H9 (cell line): ENCODE measurements at regions not wholly inside any gene's neighbourhood (a gene's known extent, or its start where the extent isn't known, plus 50 kb on each side); places are given as distances from the start of the nearest gene placed in this dataset.

ENCODE experiments used
- DNase-seq: peaks from one replicate; pipeline ENCODE4 v3.0.0-alpha.2; 2017
- H2AFZ ChIP-seq: one replicate; pipeline ENCODE4 v1.6.1; 2013; ENCODE audit warnings: mild to moderate bottlenecking, low read length, control low read depth, moderate library complexity
- H2AK5ac ChIP-seq: 2 replicates; pipeline ENCODE4 v1.6.1; 2013; ENCODE audit warnings: low read length, control low read depth, mixed read lengths; ENCODE audit not compliant: insufficient read length
- H2BK120ac ChIP-seq: one replicate; pipeline ENCODE4 v1.6.1; 2013; ENCODE audit warnings: low read depth, mild to moderate bottlenecking, low read length, control low read depth, inconsistent platforms; ENCODE audit not compliant: poor library complexity, severe bottlenecking
- H2BK12ac ChIP-seq: 2 replicates; pipeline ENCODE4 v1.6.1; 2013; ENCODE audit warnings: low read length, control low read depth, mixed read lengths, low read depth; ENCODE audit not compliant: insufficient read length
- H2BK15ac ChIP-seq: 2 replicates; pipeline ENCODE4 v1.6.1; 2013; ENCODE audit warnings: low read depth, low read length, control low read depth
- H2BK20ac ChIP-seq: one replicate; pipeline ENCODE4 v1.6.1; 2013; ENCODE audit warnings: low read depth, mild to moderate bottlenecking, low read length, control low read depth, inconsistent platforms; ENCODE audit not compliant: poor library complexity, severe bottlenecking
- H2BK5ac ChIP-seq: 2 replicates; pipeline ENCODE4 v1.6.1; 2013; ENCODE audit warnings: low read length, control low read depth, mixed read lengths; ENCODE audit not compliant: insufficient read length
- H3K14ac ChIP-seq: 2 replicates; pipeline ENCODE4 v1.6.1; 2013; ENCODE audit warnings: low read length, control low read depth; ENCODE audit not compliant: insufficient read depth
- H3K18ac ChIP-seq: 2 replicates; pipeline ENCODE4 v1.6.1; 2013; ENCODE audit warnings: low read depth, mild to moderate bottlenecking, mixed read lengths, low read length, control low read depth; ENCODE audit not compliant: insufficient read length
- H3K23ac ChIP-seq: 2 replicates; pipeline ENCODE4 v1.6.1; 2013; ENCODE audit warnings: low read length, control low read depth, mixed read lengths, low read depth; ENCODE audit not compliant: insufficient read length
- H3K23me2 ChIP-seq: 2 replicates; pipeline ENCODE4 v1.6.1; 2013; ENCODE audit warnings: low read depth, mild to moderate bottlenecking, mixed read lengths, low read length, control low read depth; ENCODE audit not compliant: insufficient read length, poor library complexity, severe bottlenecking
- H3K27ac ChIP-seq: 2 replicates; pipeline ENCODE4 v1.5.1; 2013; ENCODE audit warnings: low read length, control low read depth, mixed read lengths, low read depth; ENCODE audit not compliant: insufficient read length
- H3K27me3 ChIP-seq: 2 replicates; pipeline ENCODE4 v1.6.1; 2013; ENCODE audit warnings: low read length, control low read depth, inconsistent platforms; ENCODE audit not compliant: insufficient read depth
- H3K4ac ChIP-seq: 2 replicates; pipeline ENCODE4 v1.6.1; 2013; ENCODE audit warnings: low read depth, mild to moderate bottlenecking, control low read depth, inconsistent platforms, low read length, moderate library complexity
- H3K4me1 ChIP-seq: 2 replicates; pipeline ENCODE4 v1.6.1; 2013; ENCODE audit warnings: low read length, control low read depth, inconsistent platforms; ENCODE audit not compliant: insufficient read depth
- H3K4me2 ChIP-seq: 2 replicates; pipeline ENCODE4 v1.6.1; 2013; ENCODE audit warnings: low read length, control low read depth, mixed read lengths; ENCODE audit not compliant: insufficient read length, insufficient read depth
- H3K56ac ChIP-seq: 2 replicates; pipeline ENCODE4 v1.6.1; 2013; ENCODE audit warnings: low read depth, mild to moderate bottlenecking, mixed read lengths, low read length, control low read depth; ENCODE audit not compliant: insufficient read length
- H3K79me1 ChIP-seq: 2 replicates; pipeline ENCODE4 v1.6.1; 2013; ENCODE audit warnings: low read depth, mild to moderate bottlenecking, moderate library complexity, low read length, control low read depth, inconsistent platforms; ENCODE audit not compliant: insufficient read depth, poor library complexity, severe bottlenecking
- H3K79me2 ChIP-seq: 2 replicates; pipeline ENCODE4 v1.6.1; 2013; ENCODE audit warnings: low read length, control low read depth, inconsistent platforms; ENCODE audit not compliant: insufficient read depth
- H3K9ac ChIP-seq: 2 replicates; pipeline ENCODE4 v1.6.1; 2013; ENCODE audit warnings: low read length, control low read depth, mixed read lengths; ENCODE audit not compliant: insufficient read length; ENCODE audit errors: extremely low read depth
- H3K9me3 ChIP-seq: one replicate; pipeline ENCODE4 v1.6.1; 2013; ENCODE audit warnings: low read depth, low read length, inconsistent platforms; ENCODE audit not compliant: control insufficient read depth
- H3T11ph ChIP-seq: one replicate; pipeline ENCODE4 v1.6.1; 2013; ENCODE audit warnings: mild to moderate bottlenecking, low read length, control low read depth, inconsistent platforms
- H4K20me1 ChIP-seq: one replicate; pipeline ENCODE4 v1.6.1; 2013; ENCODE audit not compliant: control insufficient read depth, insufficient read length, insufficient read depth
- H4K5ac ChIP-seq: 2 replicates; pipeline ENCODE4 v1.6.1; 2013; ENCODE audit warnings: low read depth, mild to moderate bottlenecking, mixed read lengths, low read length, control low read depth; ENCODE audit not compliant: insufficient read length
- H4K8ac ChIP-seq: replicated peaks from 2 replicates; pipeline ENCODE4 v1.6.1; 2013; ENCODE audit warnings: low read length, control low read depth, mixed read lengths, low read depth; ENCODE audit not compliant: insufficient read length
- H4K91ac ChIP-seq: 2 replicates; pipeline ENCODE4 v1.6.1; 2013; ENCODE audit warnings: low read depth, mild to moderate bottlenecking, moderate library complexity, mixed read lengths, low read length, control low read depth; ENCODE audit not compliant: insufficient read length
- H3K27ac Mint-ChIP-seq, 3 experiments: 2 replicates in 2 of 3; 3 replicates in 1 of 3; pipeline ENCODE4 v1.8.0; 2020 to 2021; ENCODE audit warnings: mixed read lengths in 3 of 3, mild to moderate bottlenecking in 1 of 3, moderate library complexity in 1 of 3
- H3K27me3 Mint-ChIP-seq: 2 replicates; pipeline ENCODE4 v1.8.0; 2021; ENCODE audit warnings: low read depth, mild to moderate bottlenecking, moderate library complexity, mixed read lengths
- H3K36me3 Mint-ChIP-seq, 3 experiments: 2 replicates in 2 of 3; 3 replicates in 1 of 3; pipeline ENCODE4 v1.8.0; 2020 to 2021; ENCODE audit warnings: low read depth in 3 of 3, mixed read lengths in 3 of 3; ENCODE audit not compliant: insufficient read depth in 1 of 3
- H3K4me1 Mint-ChIP-seq, 2 experiments: 2 replicates each; pipeline ENCODE4 v1.8.0; 2020; ENCODE audit warnings: mixed read lengths in 2 of 2
- H3K4me3 Mint-ChIP-seq, 2 experiments: 2 replicates in 1 of 2; 3 replicates in 1 of 2; pipeline ENCODE4 v1.8.0; 2020 to 2021; ENCODE audit warnings: mild to moderate bottlenecking in 2 of 2, mixed read lengths in 2 of 2, moderate library complexity in 1 of 2
- H3K9me3 Mint-ChIP-seq, 2 experiments: 2 replicates in 1 of 2; 3 replicates in 1 of 2; pipeline ENCODE4 v1.8.0; 2020; ENCODE audit warnings: mild to moderate bottlenecking in 2 of 2, mixed read lengths in 2 of 2, moderate library complexity in 1 of 2
- WGBS: extraction: QIAGEN DNeasy Blood & Tissue Kit; methylation state at CpG from one replicate; pipeline ENCODE4 v1.1.7; 2013; ENCODE audit warnings: missing lambda C conversion rate, low lambda C conversion rate, mixed read lengths; ENCODE audit not compliant: insufficient read length; ENCODE audit errors: extremely low coverage; 5-methylcytosine and 5-hydroxymethylcytosine counted together
- TF ChIP-seq, protein P1 (sequence below): fragments of 200-600 bp; sonication (generic); conservative IDR thresholded peaks from 3 replicates; pipeline ENCODE4 v1.8.0; 2021; ENCODE audit warnings: antibody characterized with exemption, mild to moderate bottlenecking

GRCh38 chr18:43964666-43965065 is 687.4 kb upstream of the SYT4 start:
- H3T11ph ChIP-seq: no peak overlapping the region
- H3K14ac ChIP-seq: no peak overlapping the region
- H3K79me1 ChIP-seq: no peaks in the 10 kb centered on the region
- no peaks in the 10 kb centered on the region for H3K36me3 Mint-ChIP-seq
- no peaks in the 10 kb centered on the region for H3K79me2 ChIP-seq
- H4K8ac ChIP-seq: no peak overlapping the region
- no peak overlapping the region for H2AFZ ChIP-seq
- no peaks in the 10 kb centered on the region for H3K27me3 Mint-ChIP-seq
- H2BK120ac ChIP-seq: no peak overlapping the region
- no peak overlapping the region for H2AK5ac ChIP-seq
- H4K5ac ChIP-seq: no peak overlapping the region
- TF ChIP-seq, protein P1, sequence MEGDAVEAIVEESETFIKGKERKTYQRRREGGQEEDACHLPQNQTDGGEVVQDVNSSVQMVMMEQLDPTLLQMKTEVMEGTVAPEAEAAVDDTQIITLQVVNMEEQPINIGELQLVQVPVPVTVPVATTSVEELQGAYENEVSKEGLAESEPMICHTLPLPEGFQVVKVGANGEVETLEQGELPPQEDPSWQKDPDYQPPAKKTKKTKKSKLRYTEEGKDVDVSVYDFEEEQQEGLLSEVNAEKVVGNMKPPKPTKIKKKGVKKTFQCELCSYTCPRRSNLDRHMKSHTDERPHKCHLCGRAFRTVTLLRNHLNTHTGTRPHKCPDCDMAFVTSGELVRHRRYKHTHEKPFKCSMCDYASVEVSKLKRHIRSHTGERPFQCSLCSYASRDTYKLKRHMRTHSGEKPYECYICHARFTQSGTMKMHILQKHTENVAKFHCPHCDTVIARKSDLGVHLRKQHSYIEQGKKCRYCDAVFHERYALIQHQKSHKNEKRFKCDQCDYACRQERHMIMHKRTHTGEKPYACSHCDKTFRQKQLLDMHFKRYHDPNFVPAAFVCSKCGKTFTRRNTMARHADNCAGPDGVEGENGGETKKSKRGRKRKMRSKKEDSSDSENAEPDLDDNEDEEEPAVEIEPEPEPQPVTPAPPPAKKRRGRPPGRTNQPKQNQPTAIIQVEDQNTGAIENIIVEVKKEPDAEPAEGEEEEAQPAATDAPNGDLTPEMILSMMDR: no peak
- H4K91ac ChIP-seq: no peak overlapping the region
- H3K9me3 Mint-ChIP-seq: no peaks in the 10 kb centered on the region
- no peak overlapping the region for H3K18ac ChIP-seq
- no peak overlapping the region for H2BK15ac ChIP-seq
- no peaks in the 10 kb centered on the region for H3K9me3 ChIP-seq
- no peak overlapping the region for H3K56ac ChIP-seq
- no peak overlapping the region for H2BK20ac ChIP-seq
- no peak overlapping the region for H2BK12ac ChIP-seq
- H2BK5ac ChIP-seq: no peak overlapping the region
- no peaks in the 10 kb centered on the region for H3K27me3 ChIP-seq
- no CpG with 5 or more reads among the region's 1 CpG for WGBS
- no peak overlapping the region for H3K27ac ChIP-seq
- H3K23me2 ChIP-seq: no peaks in the 10 kb centered on the region
- H3K4me1 Mint-ChIP-seq: 0 out of 4 replicates have a peak, but pooled peaks cover 0 to 2% of the 10 kb centered on the region in 2 experiments
- H3K4ac ChIP-seq: no peak overlapping the region
- no peak for DNase-seq
- no peak overlapping the region for H3K9ac ChIP-seq
- H3K23ac ChIP-seq: no peak overlapping the region
- no peak overlapping the region for H3K4me3 Mint-ChIP-seq
- no peak overlapping the region for H3K4me2 ChIP-seq
- no peaks in the 10 kb centered on the region for H3K4me1 ChIP-seq
- no peak overlapping the region for H3K27ac Mint-ChIP-seq
- H4K20me1 ChIP-seq: no peaks in the 10 kb centered on the region
